ENCODE measurements at regions not wholly inside any gene's neighbourhood (a gene's known extent, or its start where the extent isn't known, plus 50 kb on each side); places are given as distances from the start of the nearest gene placed in this dataset.

DNA sequence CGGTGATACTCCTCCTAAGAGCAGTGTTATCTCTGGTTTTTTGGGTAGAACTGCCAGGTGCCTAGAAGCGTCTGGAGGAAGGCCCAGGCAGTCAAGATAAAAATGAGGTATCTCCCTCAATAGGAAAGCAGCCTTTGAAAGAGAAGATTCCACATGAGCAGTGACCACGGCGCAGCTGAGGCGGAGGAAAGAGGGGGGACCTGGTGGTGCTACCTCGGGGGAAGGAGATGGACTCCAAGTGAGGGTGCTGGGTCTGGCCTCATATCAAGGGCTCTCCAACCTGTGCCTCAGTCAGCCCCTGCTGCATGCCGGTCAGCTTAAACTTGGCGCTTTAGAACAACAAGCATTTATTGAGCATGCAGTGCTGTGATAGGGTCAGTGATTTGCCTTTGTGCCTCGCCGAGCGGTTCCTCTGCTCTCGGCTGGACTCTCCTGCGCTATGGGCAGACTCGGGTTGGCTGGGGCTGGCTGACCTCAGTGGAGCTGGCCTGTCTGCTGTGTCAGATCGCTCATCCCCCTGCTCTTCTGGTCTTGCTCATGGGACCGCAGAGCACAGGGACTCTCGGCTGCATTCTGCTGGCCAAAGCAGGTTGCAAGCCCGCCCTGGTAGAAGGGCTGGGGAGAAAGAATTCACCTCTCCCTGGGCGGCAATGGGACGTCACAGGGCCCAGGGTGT, 121.1 kb upstream of the IRX4 start:
- Histone ChIP-seq H3K79me2 (ENCODE audit: low read length) (no peaks in the 10 kb centered on the region), H3K4me3 (ENCODE audit: low read length) (no peak overlapping the region), H3K9me2 (replicated peaks; ENCODE audit: low read length) (no peaks in the 10 kb centered on the region), H3K9me3 (ENCODE audit: low read length) (no peaks in the 10 kb centered on the region), H3K4me2 (ENCODE audit: low read length) (no peak overlapping the region), H3K27me3 (ENCODE audit: low read length) (peaks cover 97% of the 10 kb centered on the region), H3K27ac (ENCODE audit: low read length) (no peak overlapping the region), H3F3A (ENCODE audit: low read length, unreplicated experiment) (no peaks in the 10 kb centered on the region), H4K20me1 (ENCODE audit: low read length) (no peaks in the 10 kb centered on the region), H3K9ac (ENCODE audit: low read length) (no peak overlapping the region), H3K36me3 (ENCODE audit: low read depth, low read length) (no peaks in the 10 kb centered on the region), H2AFZ (ENCODE audit: low read length) (no peak overlapping the region), H3K4me1 (ENCODE audit: insufficient read depth, low read length) (no peaks in the 10 kb centered on the region)
- no TSS peak for BruUV-seq (replicated peaks)
- POLR2A ChIA-PET (ENCODE audit: unreplicated experiment) = no interaction called here
- intact Hi-C loops (cut with micrococcal nuclease) = no loop called here
- TF ChIP-seq EZH2 (IDR thresholded peaks at IDR 0.05; ENCODE audit: low read length, unreplicated experiment) (no peak), EZH2phosphoT487 (IDR thresholded peaks at IDR 0.05; ENCODE audit: borderline replicate concordance, low read length) (no peak)
- TF ChIP-seq, protein P1, sequence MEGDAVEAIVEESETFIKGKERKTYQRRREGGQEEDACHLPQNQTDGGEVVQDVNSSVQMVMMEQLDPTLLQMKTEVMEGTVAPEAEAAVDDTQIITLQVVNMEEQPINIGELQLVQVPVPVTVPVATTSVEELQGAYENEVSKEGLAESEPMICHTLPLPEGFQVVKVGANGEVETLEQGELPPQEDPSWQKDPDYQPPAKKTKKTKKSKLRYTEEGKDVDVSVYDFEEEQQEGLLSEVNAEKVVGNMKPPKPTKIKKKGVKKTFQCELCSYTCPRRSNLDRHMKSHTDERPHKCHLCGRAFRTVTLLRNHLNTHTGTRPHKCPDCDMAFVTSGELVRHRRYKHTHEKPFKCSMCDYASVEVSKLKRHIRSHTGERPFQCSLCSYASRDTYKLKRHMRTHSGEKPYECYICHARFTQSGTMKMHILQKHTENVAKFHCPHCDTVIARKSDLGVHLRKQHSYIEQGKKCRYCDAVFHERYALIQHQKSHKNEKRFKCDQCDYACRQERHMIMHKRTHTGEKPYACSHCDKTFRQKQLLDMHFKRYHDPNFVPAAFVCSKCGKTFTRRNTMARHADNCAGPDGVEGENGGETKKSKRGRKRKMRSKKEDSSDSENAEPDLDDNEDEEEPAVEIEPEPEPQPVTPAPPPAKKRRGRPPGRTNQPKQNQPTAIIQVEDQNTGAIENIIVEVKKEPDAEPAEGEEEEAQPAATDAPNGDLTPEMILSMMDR (conservative IDR thresholded peaks at IDR 0.05; ENCODE audit: low read depth, low read length) = no peak
- ATAC-seq (no peak), DNase-seq (no peak)
- CTCF ChIA-PET = no interaction called here

DNA sequence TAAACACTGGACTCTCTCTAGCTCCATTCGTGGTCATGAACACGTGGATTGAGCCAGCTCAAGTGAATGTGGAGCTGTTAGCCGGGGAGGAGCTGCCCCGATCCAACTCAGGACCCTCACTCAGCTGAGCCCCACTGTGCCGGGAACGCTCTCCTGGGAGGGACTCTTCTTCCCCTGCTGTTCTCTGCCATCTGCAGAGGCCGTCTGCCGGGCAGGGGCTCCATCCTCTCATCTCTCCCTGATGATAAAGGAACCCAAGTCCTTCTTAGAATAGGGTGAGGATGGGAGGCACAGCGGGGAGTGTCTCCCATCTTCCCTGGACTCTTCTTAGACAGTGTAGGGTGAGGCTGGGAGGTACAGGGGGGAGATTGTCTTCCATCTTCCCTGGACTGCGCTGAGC, 120.5 kb upstream of the IRX4 start:
- TF ChIP-seq EZH2 (IDR thresholded peaks at IDR 0.05; ENCODE audit: low read length, unreplicated experiment) (no peak), EZH2phosphoT487 (IDR thresholded peaks at IDR 0.05; ENCODE audit: borderline replicate concordance, low read length) (no peak)
- TF ChIP-seq, protein P1 (conservative IDR thresholded peaks at IDR 0.05; ENCODE audit: low read depth, low read length) = no peak
- POLR2A ChIA-PET (ENCODE audit: unreplicated experiment) = no interaction called here
- Histone ChIP-seq H3K9ac (ENCODE audit: low read length) (no peak overlapping the region), H3K27ac (ENCODE audit: low read length) (no peak overlapping the region), H3K9me2 (replicated peaks; ENCODE audit: low read length) (0 out of 2 replicates have a peak, but pooled peaks cover 1% of the 10 kb centered on the region), H3K4me3 (ENCODE audit: low read length) (no peak overlapping the region), H3F3A (ENCODE audit: low read length, unreplicated experiment) (no peaks in the 10 kb centered on the region), H3K79me2 (ENCODE audit: low read length) (no peaks in the 10 kb centered on the region), H3K27me3 (ENCODE audit: low read length) (peaks cover 92% of the 10 kb centered on the region), H3K36me3 (ENCODE audit: low read depth, low read length) (no peaks in the 10 kb centered on the region), H3K4me1 (ENCODE audit: insufficient read depth, low read length) (no peaks in the 10 kb centered on the region), H3K4me2 (ENCODE audit: low read length) (no peak overlapping the region), H3K9me3 (ENCODE audit: low read length) (no peaks in the 10 kb centered on the region), H2AFZ (ENCODE audit: low read length) (no peak overlapping the region), H4K20me1 (ENCODE audit: low read length) (no peaks in the 10 kb centered on the region)
- DNase-seq (no peak), ATAC-seq (no peak)
- intact Hi-C loops (cut with micrococcal nuclease) = no loop called here
- BruUV-seq (replicated peaks) = no TSS peak
- CTCF ChIA-PET = no interaction called here

DNA sequence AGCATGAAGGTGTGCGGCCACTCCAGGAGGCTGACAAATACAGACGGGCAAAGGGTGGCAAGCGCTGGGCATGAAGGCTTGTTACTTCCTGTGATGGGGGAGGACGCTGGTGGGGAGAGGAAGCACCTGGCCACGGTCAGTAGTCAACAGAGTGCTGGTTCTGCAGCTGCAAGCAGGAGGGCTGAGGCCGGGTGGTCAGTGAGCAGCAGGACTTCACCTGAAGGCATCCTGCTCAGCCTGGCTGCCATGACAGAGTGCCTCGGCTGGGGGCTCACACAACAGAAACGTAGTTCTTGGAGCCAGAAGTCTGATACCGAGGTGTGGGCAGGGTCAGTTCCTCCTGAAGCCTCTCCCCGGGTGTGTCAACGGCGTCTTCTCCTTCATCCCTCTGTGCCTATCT, 118.6 kb upstream of the IRX4 start:
- intact Hi-C loops (cut with micrococcal nuclease) = no loop called here
- no peak overlapping the region for H3K4me2 ChIP-seq (ENCODE audit: low read length)
- BruUV-seq (replicated peaks) = no TSS peak
- H3K9me3 ChIP-seq (ENCODE audit: low read length) = no peaks in the 10 kb centered on the region
- H3K4me3 ChIP-seq (ENCODE audit: low read length) = no peak overlapping the region
- H3K27me3 ChIP-seq (ENCODE audit: low read length) = peaks cover 81% of the 10 kb centered on the region
- no peak overlapping the region for H3K27ac ChIP-seq (ENCODE audit: low read length)
- CTCF ChIA-PET = no interaction called here
- POLR2A ChIA-PET (ENCODE audit: unreplicated experiment) = no interaction called here
- H3K9ac ChIP-seq (ENCODE audit: low read length) = no peak overlapping the region
- H4K20me1 ChIP-seq (ENCODE audit: low read length) = no peaks in the 10 kb centered on the region
- H3F3A ChIP-seq (ENCODE audit: low read length, unreplicated experiment) = no peaks in the 10 kb centered on the region
- H3K4me1 ChIP-seq (ENCODE audit: insufficient read depth, low read length) = no peaks in the 10 kb centered on the region
- no peaks in the 10 kb centered on the region for H3K79me2 ChIP-seq (ENCODE audit: low read length)
- TF ChIP-seq, protein P1 (conservative IDR thresholded peaks at IDR 0.05; ENCODE audit: low read depth, low read length) = no peak
- TF ChIP-seq EZH2phosphoT487 (IDR thresholded peaks at IDR 0.05; ENCODE audit: borderline replicate concordance, low read length) (no peak), EZH2 (IDR thresholded peaks at IDR 0.05; ENCODE audit: low read length, unreplicated experiment) (no peak)
- ATAC-seq = no peak
- H2AFZ ChIP-seq (ENCODE audit: low read length) = no peak overlapping the region
- no peaks in the 10 kb centered on the region for H3K36me3 ChIP-seq (ENCODE audit: low read depth, low read length)
- H3K9me2 ChIP-seq (replicated peaks; ENCODE audit: low read length) = 0 out of 2 replicates have a peak, but pooled peaks cover 4% of the 10 kb centered on the region
- DNase-seq = no peak
